ENCODE measurements at regions not wholly inside any gene's neighbourhood (a gene's known extent, or its start where the extent isn't known, plus 50 kb on each side); places are given as distances from the start of the nearest gene placed in this dataset.
"Not testable (repeated sequence)": the region's sequence is repeated elsewhere in the genome, so short reads cannot be mapped to it uniquely, and the experiment has no call there.

- no peaks in the 10 kb centered on the region for H3K27me3 ChIP-seq
- H3K79me2 ChIP-seq: no peaks in the 10 kb centered on the region
- no peaks in the 10 kb centered on the region for H4K20me1 ChIP-seq (ENCODE audit: insufficient read depth, poor library complexity, severe bottlenecking)
- H3K4me2 ChIP-seq: no peak overlapping the region
- no peak for DNase-seq (ENCODE audit: low spot score)
- H2AFZ ChIP-seq: no peak overlapping the region
- H3K9me3 ChIP-seq (ENCODE audit: low read depth): no peaks in the 10 kb centered on the region
- no peaks in the 10 kb centered on the region for H3K9me2 ChIP-seq (replicated peaks; ENCODE audit: insufficient read depth)
- H3K27ac ChIP-seq: no peak overlapping the region
- H3K4me1 ChIP-seq (ENCODE audit: insufficient read depth): no peaks in the 10 kb centered on the region
- no peak overlapping the region for H3K4me3 ChIP-seq
- WGBS (ENCODE audit: low lambda C conversion rate, missing lambda C conversion rate): 74% methylated on average over 2 of the region's 2 CpGs
- TF ChIP-seq EZH2phosphoT487 (IDR thresholded peaks at IDR 0.05; ENCODE audit: low read depth, severe bottlenecking, unreplicated experiment) (no peak), EZH2 (IDR thresholded peaks at IDR 0.05; ENCODE audit: borderline replicate concordance) (no peak)
- TF ChIP-seq, protein P1, sequence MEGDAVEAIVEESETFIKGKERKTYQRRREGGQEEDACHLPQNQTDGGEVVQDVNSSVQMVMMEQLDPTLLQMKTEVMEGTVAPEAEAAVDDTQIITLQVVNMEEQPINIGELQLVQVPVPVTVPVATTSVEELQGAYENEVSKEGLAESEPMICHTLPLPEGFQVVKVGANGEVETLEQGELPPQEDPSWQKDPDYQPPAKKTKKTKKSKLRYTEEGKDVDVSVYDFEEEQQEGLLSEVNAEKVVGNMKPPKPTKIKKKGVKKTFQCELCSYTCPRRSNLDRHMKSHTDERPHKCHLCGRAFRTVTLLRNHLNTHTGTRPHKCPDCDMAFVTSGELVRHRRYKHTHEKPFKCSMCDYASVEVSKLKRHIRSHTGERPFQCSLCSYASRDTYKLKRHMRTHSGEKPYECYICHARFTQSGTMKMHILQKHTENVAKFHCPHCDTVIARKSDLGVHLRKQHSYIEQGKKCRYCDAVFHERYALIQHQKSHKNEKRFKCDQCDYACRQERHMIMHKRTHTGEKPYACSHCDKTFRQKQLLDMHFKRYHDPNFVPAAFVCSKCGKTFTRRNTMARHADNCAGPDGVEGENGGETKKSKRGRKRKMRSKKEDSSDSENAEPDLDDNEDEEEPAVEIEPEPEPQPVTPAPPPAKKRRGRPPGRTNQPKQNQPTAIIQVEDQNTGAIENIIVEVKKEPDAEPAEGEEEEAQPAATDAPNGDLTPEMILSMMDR (IDR thresholded peaks at IDR 0.05; ENCODE audit: poor library complexity): no peak
- no peaks in the 10 kb centered on the region for H3K36me3 ChIP-seq (replicated peaks; ENCODE audit: insufficient read depth, low read depth)
Observed at GRCh38 chr3:163362151-163362550, 1716.1 kb downstream of the SI start.

DNA sequence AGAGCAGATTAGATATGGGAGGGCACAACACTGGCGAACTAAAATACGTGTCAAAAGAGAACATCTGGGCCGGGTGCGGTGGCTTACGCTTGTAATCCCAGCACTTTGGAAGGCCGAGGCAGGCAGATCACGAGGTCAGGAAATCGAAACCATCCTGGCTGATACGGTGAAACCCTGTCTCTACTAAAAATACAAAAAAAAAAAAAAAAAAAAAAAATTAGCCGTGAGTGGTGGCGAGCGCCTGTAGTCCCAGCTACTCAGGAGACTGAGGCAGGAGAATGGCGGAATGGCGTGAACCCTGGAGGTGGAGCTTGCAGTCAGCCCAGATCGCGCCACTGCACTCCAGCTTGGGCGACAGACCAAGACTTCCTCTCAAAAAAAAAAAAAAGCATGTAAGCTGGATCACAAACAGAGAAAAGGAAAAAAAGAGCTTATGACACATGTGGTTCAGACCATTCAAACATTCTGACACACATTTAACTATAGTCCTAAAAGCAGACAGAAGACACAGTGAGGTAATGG is 1716.9 kb downstream of the SI start:
- DNase-seq (ENCODE audit: low spot score); H3K4me3 ChIP-seq; H3K9me2 ChIP-seq (replicated peaks; ENCODE audit: insufficient read depth); H3K27ac ChIP-seq; H3K4me2 ChIP-seq; H3K27me3 ChIP-seq; H3K4me1 ChIP-seq (ENCODE audit: insufficient read depth); H2AFZ ChIP-seq; H4K20me1 ChIP-seq (ENCODE audit: insufficient read depth, poor library complexity, severe bottlenecking); H3K36me3 ChIP-seq (replicated peaks; ENCODE audit: insufficient read depth, low read depth); H3K9me3 ChIP-seq (ENCODE audit: low read depth); H3K79me2 ChIP-seq: not testable (repeated sequence)
- WGBS (ENCODE audit: low lambda C conversion rate, missing lambda C conversion rate): 94% methylated on average over 17 of the region's 17 CpGs

GRCh38 chr3:163347944-163348343 is 1730.4 kb downstream of the SI start:
- no peaks in the 10 kb centered on the region for H3K36me3 ChIP-seq (replicated peaks; ENCODE audit: insufficient read depth, low read depth)
- no peak overlapping the region for H3K4me3 ChIP-seq
- no peaks in the 10 kb centered on the region for H3K27me3 ChIP-seq
- H3K79me2 ChIP-seq: no peaks in the 10 kb centered on the region
- no peaks in the 10 kb centered on the region for H3K4me1 ChIP-seq (ENCODE audit: insufficient read depth)
- no peak for TF ChIP-seq EZH2phosphoT487 (IDR thresholded peaks at IDR 0.05; ENCODE audit: low read depth, severe bottlenecking, unreplicated experiment)
- TF ChIP-seq EZH2 (IDR thresholded peaks at IDR 0.05; ENCODE audit: borderline replicate concordance): no peak
- TF ChIP-seq, protein P1 (IDR thresholded peaks at IDR 0.05; ENCODE audit: poor library complexity): no peak
- H2AFZ ChIP-seq: no peak overlapping the region
- H4K20me1 ChIP-seq (ENCODE audit: insufficient read depth, poor library complexity, severe bottlenecking): no peaks in the 10 kb centered on the region
- no peak overlapping the region for H3K4me2 ChIP-seq
- 86% methylated on average over 3 of the region's 3 CpGs for WGBS (ENCODE audit: low lambda C conversion rate, missing lambda C conversion rate)
- H3K9me2 ChIP-seq (replicated peaks; ENCODE audit: insufficient read depth): no peaks in the 10 kb centered on the region
- H3K9me3 ChIP-seq (ENCODE audit: low read depth): no peaks in the 10 kb centered on the region
- DNase-seq (ENCODE audit: low spot score): no peak
- H3K27ac ChIP-seq: no peak overlapping the region

GRCh38 chr3:163335429-163335828 is 1742.9 kb downstream of the SI start:
- Histone ChIP-seq H3K27ac (no peak overlapping the region), H3K36me3 (replicated peaks; ENCODE audit: insufficient read depth, low read depth) (no peaks in the 10 kb centered on the region), H3K79me2 (no peaks in the 10 kb centered on the region), H3K4me2 (no peak overlapping the region), H2AFZ (no peak overlapping the region), H3K9me3 (ENCODE audit: low read depth) (no peaks in the 10 kb centered on the region), H3K9me2 (replicated peaks; ENCODE audit: insufficient read depth) (no peaks in the 10 kb centered on the region), H4K20me1 (ENCODE audit: insufficient read depth, poor library complexity, severe bottlenecking) (no peaks in the 10 kb centered on the region), H3K27me3 (no peaks in the 10 kb centered on the region), H3K4me1 (ENCODE audit: insufficient read depth) (no peaks in the 10 kb centered on the region), H3K4me3 (no peak overlapping the region)
- DNase-seq (ENCODE audit: low spot score): no peak
- WGBS (ENCODE audit: low lambda C conversion rate, missing lambda C conversion rate): 55% methylated on average over 1 of the region's 1 CpG
- TF ChIP-seq, protein P1 (IDR thresholded peaks at IDR 0.05; ENCODE audit: poor library complexity): no peak

Measured in hepatocyte (in vitro differentiated cells).